NCI-H2107 (cell line): ENCODE measurements at regions not wholly inside any gene's neighbourhood (a gene's known extent, or its start where the extent isn't known, plus 50 kb on each side); places are given as distances from the start of the nearest gene placed in this dataset.

ENCODE experiments used
- DNase-seq: peaks from one replicate; lab custom pipeline; 2025; lab: John Stamatoyannopoulos, UW

DNA sequence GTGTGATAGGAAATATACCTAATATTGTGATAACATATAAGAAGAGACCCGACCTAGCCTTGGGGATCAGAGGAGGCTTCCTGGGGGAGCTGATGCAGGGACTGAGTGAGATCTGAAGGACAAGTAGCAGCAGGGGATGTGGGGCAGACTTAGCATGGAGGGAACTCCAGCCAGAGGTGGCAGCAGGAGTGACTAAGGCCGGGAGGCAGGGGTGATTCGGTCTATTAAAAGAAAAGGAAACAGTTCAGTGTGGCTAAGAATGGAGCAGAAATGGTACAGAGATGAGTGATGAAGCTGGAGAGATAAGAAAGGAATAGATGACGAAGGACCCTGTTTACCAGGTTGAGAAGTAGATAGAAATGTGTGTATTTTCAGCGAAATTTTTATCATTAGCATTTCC lies 408.8 kb downstream of the ENC1 start:
- no peak for DNase-seq

DNA sequence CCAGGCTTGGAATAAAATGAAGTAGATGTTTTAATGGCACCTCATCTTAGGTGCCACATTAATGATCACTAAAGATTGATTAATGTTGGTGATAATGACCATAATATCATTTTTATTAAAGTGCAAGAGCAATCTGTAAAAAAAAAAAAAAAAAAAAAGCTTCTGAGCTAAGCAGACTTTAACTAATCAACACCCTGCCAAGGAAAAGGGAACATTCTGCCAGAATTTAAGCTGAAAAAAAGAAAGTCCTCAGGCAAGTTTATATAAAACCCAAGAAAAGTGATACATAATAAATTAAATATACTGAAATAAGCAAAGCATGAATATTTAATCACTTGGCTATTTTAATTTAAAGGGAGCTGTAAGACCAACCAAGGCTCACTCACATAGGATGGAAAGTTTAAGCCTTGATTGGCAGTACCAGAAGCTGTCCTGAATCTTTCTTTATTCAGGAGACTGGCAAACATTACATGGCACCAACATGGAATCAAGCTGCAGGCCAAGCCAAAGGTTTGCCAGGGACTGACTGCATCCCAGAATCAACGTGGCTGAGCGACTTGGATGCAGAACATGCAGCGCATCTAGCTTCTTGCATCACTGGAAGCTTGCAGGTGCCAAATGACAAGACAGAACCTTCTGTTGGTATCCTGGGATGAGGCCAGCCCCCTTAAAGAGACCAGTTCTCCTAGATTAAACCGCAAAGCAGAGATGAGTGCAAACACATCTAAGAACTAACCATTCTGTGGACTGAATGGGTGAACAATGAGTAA lies 413.6 kb downstream of the ENC1 start:
- DNase-seq = no peak

DNA sequence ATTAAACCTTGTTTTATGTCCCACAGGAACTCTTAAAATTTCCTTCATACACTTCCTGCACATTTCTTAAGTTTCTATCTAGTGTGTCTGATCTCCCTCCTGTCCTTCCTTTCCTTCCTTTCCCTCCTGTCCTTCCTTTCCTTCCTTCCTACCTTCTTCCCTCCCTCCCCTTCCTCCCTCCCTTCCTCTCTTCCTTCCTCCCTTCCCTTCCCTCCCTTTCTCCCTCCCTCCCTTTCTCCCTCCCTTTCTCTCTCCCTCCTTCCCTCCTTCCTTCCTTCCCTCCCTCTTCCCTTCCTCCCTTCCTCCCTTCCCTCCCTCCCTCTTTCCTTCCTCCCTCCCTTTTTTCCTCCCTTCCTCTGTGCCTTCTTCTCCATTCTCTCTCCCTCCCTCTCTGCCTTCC lies 414.9 kb downstream of the ENC1 start:
- DNase-seq = no peak

DNA sequence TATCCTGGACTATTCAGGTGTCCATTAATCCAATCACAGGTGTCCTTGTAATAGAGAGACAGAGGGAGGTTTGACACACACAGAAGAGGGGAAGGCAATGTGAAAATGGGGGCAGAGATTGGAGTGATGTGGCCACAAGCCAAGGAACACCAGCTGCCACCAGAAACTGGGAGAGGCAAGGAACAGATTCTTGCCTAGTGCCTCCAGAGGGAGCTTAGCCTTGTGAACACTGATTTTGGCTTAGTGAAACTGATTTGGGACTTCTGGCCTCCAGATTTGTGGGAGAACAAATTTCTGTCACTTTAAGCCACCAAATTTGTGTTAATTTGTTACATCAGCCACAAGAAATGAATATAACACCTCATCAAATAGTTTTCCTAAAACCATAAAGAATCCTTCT lies 416.2 kb downstream of the ENC1 start:
- DNase-seq = no peak

DNA sequence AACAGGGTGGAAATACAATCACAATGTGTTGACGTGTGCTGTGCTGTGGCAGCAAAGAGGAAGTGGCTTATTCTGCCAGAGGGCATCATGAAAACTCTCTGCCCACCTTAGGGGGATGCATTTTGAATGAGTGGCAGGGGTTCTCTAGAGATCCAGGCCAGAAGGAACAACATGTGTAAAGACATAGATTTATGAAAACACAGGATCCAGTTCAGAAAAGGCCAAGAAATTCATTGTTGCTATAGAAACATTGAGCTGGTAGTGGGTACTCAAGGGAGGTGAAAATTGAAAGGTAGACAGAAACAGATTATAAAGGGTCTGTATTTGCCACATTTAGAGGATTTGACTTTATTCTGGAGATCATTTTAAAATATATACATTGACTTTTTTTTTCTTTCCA lies 417.7 kb downstream of the ENC1 start:
- DNase-seq = no peak

DNA sequence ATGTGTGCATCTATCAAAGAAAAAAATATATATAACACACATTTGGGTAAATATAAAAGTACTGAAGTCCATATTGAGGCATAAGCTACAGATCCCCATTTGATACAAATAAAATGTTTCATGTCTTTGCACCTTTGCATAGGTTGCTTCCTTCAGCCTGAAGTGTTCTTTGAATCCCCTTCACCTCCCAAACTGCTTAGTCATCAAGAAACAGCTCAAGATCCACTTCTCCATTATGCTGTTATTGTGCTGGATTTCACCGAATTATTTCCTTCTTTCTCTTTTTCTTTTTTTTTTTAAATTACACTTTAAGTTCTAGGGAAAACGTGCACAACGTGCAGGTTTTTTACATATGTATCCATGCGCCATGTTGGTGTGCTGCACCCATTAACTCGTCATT lies 419.1 kb downstream of the ENC1 start:
- no peak for DNase-seq

DNA sequence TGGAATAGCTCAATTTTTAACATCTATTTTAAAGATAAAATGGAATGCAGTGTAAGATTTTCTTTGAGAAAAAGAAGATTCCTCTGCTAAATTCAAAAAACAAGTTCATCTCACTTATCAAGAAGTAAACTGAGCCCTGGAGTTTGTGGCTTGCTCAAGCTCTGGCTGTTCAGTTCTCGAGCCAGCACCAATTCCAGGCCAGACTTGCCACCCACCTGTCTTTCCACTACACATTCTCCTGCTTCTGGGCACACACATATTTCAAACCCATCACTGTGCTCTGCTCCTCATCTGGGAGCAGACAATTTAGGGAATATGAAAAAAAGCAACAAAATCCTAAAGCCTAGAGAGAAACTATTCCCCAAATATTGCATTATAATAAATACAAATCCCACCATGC lies 424.5 kb downstream of the ENC1 start:
- DNase-seq = no peak

DNA sequence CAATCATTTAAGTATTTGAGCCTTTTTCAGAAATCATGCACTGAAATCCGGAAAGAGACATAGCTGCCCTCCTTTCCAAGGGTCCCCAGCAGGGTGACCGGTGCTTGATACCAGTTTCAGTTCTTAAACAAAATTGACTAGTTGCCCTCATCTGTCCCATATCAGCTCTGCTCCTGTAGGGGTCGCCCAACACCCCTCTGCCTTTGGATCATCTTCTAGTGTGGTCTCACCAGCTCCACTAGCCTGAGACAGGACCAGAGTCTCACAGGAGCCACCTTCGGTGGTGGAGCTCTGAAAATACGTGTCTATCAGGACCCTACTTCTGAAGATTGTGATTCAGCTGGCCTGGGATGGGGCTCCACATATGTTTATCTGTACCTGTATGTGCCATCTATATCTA lies 428.2 kb downstream of the ENC1 start:
- no peak for DNase-seq

DNA sequence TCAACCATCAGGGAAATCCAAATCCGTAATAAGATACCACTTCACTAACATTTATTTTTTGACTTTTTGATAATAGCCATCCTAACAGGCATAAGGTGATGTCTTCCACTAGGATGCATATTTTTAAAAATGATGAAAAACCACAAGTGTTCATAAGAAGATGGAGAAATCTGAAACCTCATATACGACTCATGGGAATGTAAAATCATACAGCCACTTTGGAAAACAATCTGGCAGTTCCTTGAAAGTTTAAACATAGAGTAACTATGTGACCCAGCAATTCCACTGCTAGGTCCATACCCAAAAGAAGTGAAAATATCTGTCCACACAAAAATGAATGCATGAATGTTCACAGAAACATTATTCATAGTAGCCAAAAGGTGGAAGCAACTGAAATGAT lies 431.0 kb downstream of the ENC1 start:
- DNase-seq = no peak

DNA sequence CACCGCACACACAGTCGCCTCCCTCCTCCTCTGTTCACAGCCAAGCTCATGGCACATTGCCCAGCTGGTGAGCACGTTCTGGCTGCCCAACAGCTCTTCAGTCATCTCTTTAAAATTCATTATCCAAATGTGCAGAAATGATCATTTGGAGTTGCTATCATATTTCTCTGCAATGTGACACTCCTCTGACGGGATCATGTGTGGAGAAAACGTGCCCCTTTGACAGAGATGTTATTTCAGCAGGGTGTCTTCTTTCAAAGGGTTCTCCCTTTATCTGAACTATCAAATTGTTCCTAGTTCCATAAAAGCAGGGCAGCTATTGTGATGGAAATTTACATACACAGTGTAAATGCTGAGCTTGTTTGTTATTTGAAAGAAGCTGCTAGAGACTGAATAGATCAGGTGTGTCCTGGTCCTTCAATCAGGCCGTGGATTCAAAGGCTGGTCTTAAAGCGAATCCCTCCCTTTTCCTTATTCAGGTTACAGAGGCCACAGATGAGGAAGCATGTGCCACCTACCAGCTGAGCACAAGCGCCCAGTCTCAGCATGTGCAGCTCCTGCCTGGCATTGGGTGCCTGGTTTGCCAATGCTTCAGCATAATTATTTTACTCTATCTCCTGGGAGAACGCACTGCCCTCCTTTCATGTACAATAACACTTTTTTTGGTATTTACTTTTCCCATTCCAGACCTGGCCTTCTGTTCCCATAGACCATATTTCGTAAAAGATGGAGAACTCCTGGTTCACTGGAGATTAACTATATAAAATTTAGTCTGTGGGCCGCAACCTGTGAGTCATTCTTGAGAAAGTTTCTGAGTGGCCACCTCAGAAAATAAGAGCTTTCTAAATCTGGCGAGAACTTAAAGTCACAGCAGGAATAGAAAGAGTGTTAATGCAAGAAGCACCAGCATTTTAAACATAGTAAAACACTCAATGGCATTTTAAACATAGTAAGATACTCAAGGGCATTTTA lies 433.7 kb downstream of the ENC1 start:
- peak; percentile 85 for DNase-seq

DNA sequence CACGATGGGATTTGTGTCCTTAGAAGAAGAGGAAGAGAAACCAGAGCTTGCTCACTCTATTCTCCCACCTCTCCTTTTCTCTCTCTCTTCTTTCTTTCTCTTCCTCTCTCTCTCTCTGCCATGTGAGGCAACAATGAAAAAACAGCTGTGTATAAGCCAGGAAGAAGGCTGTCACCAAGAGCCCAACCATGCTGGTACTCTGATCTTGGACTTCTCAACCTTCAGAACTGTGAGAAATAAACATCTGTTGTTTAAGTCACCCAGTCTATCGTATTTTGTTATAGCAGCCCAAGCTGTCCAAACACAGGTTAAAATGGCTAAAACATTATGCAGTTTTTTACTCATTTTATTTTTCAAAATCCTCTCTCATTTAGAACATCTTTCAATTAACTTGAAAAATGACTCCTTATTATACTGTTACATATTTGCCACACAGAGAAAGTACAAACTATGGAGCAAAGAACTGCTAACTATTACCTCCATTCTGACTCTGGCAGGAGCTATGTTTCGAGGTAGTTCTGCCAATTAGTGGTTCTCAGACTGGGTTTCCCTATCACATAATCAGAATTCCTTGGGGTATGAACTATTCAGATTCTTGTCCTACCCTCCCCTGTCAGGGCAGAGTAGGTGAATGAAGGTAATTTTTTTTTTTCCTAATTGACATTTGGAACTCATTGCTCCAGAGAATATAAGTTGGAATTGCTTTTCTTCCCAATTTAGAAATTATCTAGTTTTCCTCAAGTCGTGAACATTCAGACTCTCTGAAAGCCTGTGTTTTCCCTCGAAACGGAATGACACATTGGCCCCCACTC lies 434.6 kb downstream of the ENC1 start:
- DNase-seq = no peak

DNA sequence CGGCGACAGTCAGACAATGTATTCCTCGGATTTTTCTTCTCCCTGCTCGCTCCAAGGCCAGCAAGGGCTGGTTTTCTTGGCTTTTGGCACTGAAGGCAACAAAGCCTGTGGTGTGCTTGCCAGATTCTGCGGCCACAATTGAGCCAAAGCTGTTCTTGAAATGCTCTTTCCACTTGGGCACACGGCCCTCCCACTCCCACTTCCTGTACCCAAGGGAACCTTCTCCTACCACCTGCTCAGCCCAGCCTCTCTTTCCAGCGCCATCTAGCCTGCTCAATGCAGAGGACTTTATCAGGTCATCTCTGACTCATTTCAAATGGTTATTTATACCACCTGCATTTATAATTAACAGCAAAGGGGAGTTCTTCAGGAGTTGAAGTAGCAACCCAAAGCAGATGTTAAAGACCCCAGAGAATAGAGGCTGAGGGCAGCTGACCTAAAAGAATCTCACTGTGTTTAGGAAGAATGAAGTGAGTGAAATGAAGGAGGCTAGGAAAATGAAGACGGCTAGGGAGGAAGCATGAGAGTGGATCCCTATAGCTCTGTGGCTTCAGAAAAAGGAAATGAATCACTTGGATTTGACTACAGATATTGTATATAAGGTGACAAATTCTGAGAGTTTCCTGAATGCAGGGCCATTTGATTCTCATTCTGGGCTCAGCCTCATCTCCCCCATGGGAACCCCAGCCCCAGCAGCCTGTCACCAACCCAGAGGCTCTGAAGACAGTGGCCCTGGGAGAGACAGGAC lies 439.0 kb downstream of the ENC1 start:
- DNase-seq = no peak

DNA sequence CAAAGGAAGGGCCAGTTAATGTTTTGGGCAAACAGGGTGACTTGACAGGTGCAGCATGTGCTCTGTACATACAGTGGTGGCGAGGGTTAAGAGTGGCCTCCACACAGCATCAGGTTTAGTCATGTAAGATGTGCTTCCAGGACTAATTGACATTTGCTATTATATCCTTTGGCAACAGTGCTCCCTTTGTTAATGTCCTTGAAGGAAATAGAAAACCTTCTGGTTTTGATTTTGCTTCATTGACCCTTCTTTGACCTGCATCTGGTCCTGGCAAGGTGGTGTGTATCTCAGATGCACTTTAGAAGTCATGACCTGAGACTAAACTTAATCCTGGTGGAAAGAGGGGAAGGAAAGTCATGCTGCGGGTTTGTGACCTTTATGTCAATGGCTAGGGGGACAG lies 440.0 kb downstream of the ENC1 start:
- no peak for DNase-seq

DNA sequence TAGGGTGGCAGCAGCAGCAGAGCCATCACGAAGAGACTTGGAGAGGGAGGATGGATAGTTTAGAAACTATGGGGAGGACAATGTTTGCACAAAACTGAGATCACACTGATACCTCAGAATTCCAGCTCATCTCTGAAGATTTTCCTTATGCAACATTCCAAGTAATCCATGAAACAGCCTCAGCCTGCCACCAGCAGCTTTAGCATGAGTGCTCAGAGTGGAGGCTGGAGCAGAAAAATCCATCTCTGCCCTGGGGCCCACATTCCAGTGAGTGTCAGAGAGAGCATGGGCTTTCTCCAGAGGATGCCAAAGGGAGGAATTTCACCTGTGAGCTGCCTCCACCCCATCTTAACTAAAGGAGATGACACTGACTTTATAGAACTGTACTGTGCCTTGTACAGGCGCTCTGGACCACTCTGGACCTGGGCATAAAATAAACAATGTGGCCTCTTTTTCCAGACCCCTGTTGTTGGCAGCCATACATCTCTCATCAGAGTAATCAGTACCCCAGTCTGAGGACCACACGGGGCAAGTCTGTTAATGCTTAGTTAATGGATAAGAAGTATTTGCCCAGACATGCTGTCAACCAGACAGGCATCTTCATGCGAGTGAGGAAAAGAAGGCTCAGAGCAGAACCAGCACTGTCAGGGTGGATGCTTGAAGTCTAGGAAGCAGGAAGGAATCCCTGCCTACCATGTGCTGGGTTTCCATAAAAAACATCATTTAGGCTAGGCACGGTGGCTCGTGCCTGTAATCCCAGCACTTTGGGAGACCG lies 440.9 kb downstream of the ENC1 start:
- no peak for DNase-seq

DNA sequence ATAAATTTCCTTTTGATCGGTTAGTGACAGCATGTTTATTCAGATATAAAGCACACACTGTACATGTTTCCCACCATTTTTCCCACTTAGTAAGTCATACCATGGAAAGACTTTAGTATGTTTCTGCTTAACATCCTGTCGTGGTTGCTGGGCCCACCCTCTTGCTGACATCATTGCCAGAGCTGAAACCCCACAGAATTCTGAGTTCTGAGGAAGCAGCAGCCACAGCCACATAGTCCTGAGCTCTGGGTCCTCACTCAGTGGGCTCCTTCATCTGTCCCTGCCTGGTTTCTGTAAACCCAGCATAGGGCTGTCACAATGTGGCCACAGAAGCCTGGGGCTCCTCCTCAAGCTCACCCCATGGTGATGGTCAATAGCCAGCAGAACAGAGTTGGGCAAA lies 441.5 kb downstream of the ENC1 start:
- no peak for DNase-seq

DNA sequence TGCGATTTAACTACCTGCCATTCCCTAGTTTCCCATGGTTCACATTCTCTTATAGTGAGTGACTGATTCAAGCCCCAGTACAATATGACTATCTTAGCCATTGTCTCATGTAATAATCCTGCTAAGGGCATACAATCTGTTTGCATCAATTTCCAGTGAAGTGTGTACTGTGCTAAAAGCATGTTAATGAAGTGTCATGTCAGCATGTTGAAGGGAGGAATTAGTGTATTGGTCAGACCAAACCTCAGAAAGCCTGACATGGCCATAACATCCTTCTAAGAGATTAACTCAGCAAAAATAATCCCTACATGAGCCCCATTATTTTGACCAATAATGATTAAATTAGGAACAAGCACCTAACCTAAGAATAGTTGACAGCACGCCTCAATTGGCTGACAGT lies 442.4 kb downstream of the ENC1 start:
- DNase-seq = no peak

DNA sequence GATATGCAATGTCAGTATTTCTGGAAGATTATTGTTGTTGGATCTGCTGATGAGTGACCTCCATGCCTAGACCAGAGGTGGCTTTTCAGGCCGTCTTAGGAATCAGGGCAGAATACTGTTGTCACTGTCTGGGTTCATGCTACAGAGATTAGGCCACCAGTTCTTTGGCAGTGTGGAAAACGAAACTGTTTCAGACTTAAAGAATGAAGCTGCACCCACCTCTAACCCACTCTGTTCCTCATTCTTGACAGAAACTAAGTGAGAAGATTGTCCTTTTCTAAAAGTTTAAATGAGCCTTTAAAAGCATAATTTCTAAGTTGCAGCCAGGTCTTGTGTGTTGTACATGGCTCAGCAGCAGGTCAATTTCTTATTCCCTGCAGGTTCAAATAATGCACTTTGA lies 444.3 kb downstream of the ENC1 start:
- no peak for DNase-seq

DNA sequence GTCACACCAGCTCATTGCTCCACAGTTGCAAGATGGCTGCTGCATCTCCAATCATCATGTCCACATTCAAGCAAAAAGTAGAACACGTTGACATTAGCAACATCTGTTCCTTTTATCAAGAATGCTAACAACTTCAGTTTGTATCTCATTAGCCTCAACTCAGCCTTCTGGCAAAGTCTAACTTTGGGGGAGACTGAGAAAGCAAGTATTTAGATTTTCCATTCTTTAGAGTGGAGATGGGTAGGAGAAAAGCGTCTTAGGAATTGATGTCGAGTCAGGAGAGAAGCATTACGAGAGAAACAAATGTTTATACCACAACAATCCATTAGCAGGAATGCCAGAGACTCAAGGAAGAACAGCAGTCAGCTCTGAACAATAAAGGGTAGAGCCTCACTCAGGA lies 446.3 kb downstream of the ENC1 start:
- no peak for DNase-seq

DNA sequence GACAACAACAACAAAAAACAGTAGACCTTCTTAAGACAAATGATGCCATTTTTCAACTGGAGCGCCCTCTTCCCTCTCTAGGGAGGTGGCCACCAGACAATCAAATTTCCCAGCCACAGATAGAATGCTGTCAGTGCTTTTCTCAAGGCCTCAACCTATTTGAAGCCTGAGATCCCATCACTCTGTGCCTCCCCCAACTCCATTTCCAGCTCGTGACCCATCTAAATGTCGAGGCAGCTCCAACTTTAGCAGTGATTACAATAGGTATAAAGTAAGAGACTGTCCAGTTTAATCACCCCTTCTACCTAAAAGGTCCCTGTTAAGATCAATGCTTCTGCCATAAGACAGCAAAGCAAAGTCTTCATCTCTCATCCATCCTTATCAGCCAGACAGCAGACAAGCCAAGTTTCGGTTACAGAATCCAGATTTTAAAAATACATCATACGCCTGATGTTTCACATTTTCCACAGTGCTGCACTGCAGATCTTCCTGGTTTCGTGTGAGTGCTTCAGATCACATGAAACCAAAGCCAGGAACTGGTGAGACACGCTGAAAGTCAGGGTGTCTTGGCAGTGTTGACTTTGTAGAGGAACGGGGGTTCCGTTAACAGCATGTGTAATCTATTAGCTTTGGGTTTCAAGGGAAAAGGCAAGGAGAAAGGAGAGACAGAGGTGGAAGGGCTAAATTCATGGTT lies 447.8 kb downstream of the ENC1 start:
- no peak for DNase-seq

DNA sequence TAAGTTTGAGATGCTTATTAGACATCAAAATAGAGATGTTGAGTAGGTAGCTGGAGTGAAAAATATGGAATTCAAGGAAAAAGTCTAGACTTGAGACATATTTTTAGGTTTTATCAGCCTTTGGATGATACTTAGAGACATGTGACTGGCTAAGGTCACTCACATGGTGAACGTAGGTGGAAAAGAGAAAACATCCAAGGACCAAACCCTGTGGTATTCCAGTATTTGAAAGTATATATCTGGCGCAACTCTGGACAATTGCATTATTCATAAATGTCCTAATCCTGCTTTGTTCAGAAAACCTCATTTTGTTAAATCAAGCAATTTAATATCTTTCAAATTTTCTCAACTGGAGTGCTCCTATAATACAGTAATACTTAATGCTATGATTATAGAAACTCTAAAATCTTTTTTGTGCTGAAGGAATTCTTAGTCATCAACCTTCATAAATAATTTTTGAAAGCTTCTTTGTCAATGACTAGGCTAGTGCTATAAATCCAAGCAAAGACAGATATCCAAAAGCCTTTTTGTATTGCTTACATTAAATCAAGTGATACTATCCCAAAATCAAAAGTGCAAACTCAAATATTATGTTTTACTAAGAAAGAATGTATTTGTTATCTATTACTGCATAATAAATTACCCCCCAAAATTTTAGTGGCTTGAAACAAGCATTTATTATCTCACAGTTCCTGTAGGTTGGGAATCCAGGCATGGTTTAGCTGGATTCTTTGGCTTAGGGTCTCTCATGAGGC lies 452.0 kb downstream of the ENC1 start:
- DNase-seq = no peak
